Mucosa of descending colon (tissue), 3 donors: ENCODE measurements at regions not wholly inside any gene's neighbourhood (a gene's known extent, or its start where the extent isn't known, plus 50 kb on each side); places are given as distances from the start of the nearest gene placed in this dataset.

Experiments
- ATAC-seq: fragments of 200-7000 bp; cut with Tn5 transposase; one replicate; pipeline ENCODE4 v1.9.1; 2020; ENCODE audit warnings: mild to moderate bottlenecking, moderate library complexity
- DNase-seq, 3 donors: peaks; one replicate each; pipeline ENCODE4 v3.0.0-alpha.2; 2020
- H3K36me3 ChIP-seq: fragments of 200-600 bp; one replicate; pipeline ENCODE4 v1.8.0; 2021; ENCODE audit warnings: low read depth, mild to moderate bottlenecking
- H3K4me1 ChIP-seq: fragments of 200-600 bp; one replicate; pipeline ENCODE4 v1.8.0; 2021; ENCODE audit warnings: low read depth, mild to moderate bottlenecking
- H3K4me3 ChIP-seq: fragments of 200-600 bp; one replicate; pipeline ENCODE4 v1.8.0; 2021; ENCODE audit warnings: mild to moderate bottlenecking
- H3K9me3 ChIP-seq: fragments of 200-600 bp; one replicate; pipeline ENCODE4 v1.8.0; 2021; ENCODE audit warnings: mild to moderate bottlenecking
- intact Hi-C, 2 donors: fragments of 100-400 bp; cut with DNase I in 1 of 2; cut with micrococcal nuclease in 1 of 2; formaldehyde crosslinking; loops; one replicate each; pipeline versions ENCODE4 v1.11.0 to v1.11.1; 2022; cut with DNase I, micrococcal nuclease
- TF ChIP-seq, protein P1 (sequence below): fragments of 200-600 bp; IDR thresholded peaks from one replicate; pipeline ENCODE4 v1.8.0; 2022; ENCODE audit warnings: antibody characterized with exemption, mild to moderate bottlenecking
- donor health status: DM: no; HTN: no; CAD: no; lungs with moderate emphysema.
- donor health status: DM: no; HTN: no; CAD: no.
- donor health status: DM: no; HTN: yes; CAD: no.

DNA sequence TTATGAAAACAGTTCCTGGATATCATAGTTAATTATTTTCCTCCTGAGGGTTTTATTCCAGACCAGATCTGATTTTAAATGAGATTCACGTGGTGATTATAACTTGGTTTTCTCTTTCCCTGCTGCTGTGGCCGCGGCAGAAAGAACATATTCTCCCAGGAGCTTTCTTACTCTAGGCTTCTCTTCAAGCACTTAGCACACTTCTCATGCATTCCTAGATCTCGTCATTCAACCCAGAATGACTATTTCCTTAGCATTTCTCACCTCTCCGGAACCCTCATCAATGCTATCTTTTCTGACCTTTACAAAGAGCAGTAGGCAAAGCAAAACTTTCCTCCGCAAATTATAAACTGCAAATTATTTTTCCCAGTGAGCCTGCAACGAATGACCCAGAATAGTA, 122.9 kb downstream of the GPAT3 start:
- DNase-seq, result no peak
- TF ChIP-seq, protein P1, sequence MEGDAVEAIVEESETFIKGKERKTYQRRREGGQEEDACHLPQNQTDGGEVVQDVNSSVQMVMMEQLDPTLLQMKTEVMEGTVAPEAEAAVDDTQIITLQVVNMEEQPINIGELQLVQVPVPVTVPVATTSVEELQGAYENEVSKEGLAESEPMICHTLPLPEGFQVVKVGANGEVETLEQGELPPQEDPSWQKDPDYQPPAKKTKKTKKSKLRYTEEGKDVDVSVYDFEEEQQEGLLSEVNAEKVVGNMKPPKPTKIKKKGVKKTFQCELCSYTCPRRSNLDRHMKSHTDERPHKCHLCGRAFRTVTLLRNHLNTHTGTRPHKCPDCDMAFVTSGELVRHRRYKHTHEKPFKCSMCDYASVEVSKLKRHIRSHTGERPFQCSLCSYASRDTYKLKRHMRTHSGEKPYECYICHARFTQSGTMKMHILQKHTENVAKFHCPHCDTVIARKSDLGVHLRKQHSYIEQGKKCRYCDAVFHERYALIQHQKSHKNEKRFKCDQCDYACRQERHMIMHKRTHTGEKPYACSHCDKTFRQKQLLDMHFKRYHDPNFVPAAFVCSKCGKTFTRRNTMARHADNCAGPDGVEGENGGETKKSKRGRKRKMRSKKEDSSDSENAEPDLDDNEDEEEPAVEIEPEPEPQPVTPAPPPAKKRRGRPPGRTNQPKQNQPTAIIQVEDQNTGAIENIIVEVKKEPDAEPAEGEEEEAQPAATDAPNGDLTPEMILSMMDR, result no peak
- Histone ChIP-seq H3K36me3 (no peaks in the 10 kb centered on the region), H3K4me1 (no peaks in the 10 kb centered on the region), H3K9me3 (no peaks in the 10 kb centered on the region), H3K4me3 (no peak overlapping the region)
- intact Hi-C loops, result no loop called here
- ATAC-seq, result no peak

DNA sequence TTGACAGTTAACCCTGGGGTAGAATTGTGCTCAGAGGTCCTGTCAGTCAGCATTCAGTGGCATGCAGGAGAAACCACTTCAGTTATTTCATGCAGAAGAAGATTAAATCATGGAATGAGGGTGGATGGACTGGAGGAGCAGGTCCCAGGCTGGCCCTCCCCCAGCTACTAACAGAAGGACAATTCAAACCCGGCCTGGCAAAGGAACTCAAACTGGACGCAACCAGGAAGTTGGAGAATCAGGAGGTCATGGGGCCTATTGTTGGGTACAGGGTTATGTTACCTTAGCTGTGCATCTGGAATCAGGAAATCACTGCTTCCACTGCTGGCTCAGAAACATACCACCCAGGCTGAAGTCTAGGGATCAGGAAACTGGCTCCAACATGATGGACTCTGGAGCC, 121.4 kb downstream of the GPAT3 start:
- intact Hi-C loops, result no loop called here

More for the DNA sequence above, 121.4 kb downstream of the GPAT3 start:
- TF ChIP-seq, protein P1, result no peak
- Histone ChIP-seq H3K4me3 (no peak overlapping the region), H3K4me1 (no peaks in the 10 kb centered on the region), H3K36me3 (no peaks in the 10 kb centered on the region), H3K9me3 (no peaks in the 10 kb centered on the region)
- no peak for ATAC-seq
- no peak for DNase-seq
